SK-N-SH treated with all-trans-retinoic acid at 6 μM for 48 hours (cell line): ENCODE measurements at regions not wholly inside any gene's neighbourhood (a gene's known extent, or its start where the extent isn't known, plus 50 kb on each side); places are given as distances from the start of the nearest gene placed in this dataset.

Experiments used
- ATAC-seq: fragments of 200-7000 bp; cut with Tn5 transposase; 3 replicates; pipeline ENCODE4 v1.9.1; 2020; ENCODE audit warnings: mild to moderate bottlenecking, moderate library complexity
- ARNTL ChIP-seq: fragments of 450-650 bp; formaldehyde crosslinking; IDR thresholded peaks from 2 replicates; pipeline ENCODE4 v1.5.0; 2020; ENCODE audit warnings: low read depth, mild to moderate bottlenecking, moderate library complexity, borderline replicate concordance
- BACH2 ChIP-seq: fragments of 250-450 bp; sonication (Bioruptor Pico); IDR thresholded peaks from 2 replicates; pipeline ENCODE4 v1.9.0; 2021; ENCODE audit warnings: mild to moderate bottlenecking, borderline replicate concordance
- CSDC2 ChIP-seq: fragments of 250-450 bp; sonication (Bioruptor Pico); IDR thresholded peaks from 2 replicates; pipeline ENCODE4 v1.5.0; 2020; ENCODE audit warnings: mild to moderate bottlenecking, moderate library complexity
- ESRRG ChIP-seq: fragments of 250-450 bp; sonication (Bioruptor Pico); IDR thresholded peaks from 2 replicates; pipeline ENCODE4 v1.6.1; 2021; ENCODE audit warnings: mild to moderate bottlenecking
- GLIS3 ChIP-seq: fragments of 250-450 bp; sonication (Bioruptor Pico); IDR thresholded peaks from 2 replicates; pipeline ENCODE4 v1.5.0; 2020; ENCODE audit warnings: mild to moderate bottlenecking, moderate library complexity
- ISL1 ChIP-seq: fragments of 250-450 bp; sonication (Bioruptor Pico); IDR thresholded peaks from 2 replicates; pipeline ENCODE4 v2.1.2; 2022; ENCODE audit warnings: mild to moderate bottlenecking, moderate library complexity
- OSR1 ChIP-seq: fragments of 250-450 bp; sonication (Bioruptor Pico); IDR thresholded peaks from 2 replicates; pipeline ENCODE4 v1.8.0; 2022; ENCODE audit warnings: moderate library complexity, mild to moderate bottlenecking, inconsistent platforms
- PPARA ChIP-seq: fragments of 250-450 bp; sonication (Bioruptor Pico); IDR thresholded peaks from 2 replicates; pipeline ENCODE4 v1.5.0; 2020; ENCODE audit warnings: mild to moderate bottlenecking, borderline replicate concordance
- RARB ChIP-seq: fragments of 250-450 bp; sonication (Bioruptor Pico); IDR thresholded peaks from 2 replicates; pipeline ENCODE4 v1.8.0; 2021; ENCODE audit warnings: mild to moderate bottlenecking, moderate library complexity
- SNAI2 ChIP-seq: fragments of 250-450 bp; sonication (Bioruptor Pico); IDR thresholded peaks from 2 replicates; pipeline ENCODE4 v1.5.0; 2020; ENCODE audit warnings: mild to moderate bottlenecking, moderate library complexity
- TCF4 ChIP-seq: fragments of 250-450 bp; sonication (Bioruptor Pico); IDR thresholded peaks from 2 replicates; pipeline ENCODE4 v1.8.0; 2021; ENCODE audit warnings: mild to moderate bottlenecking, moderate library complexity, borderline replicate concordance
- TOX ChIP-seq: fragments of 250-450 bp; sonication (Bioruptor Pico); IDR thresholded peaks from 2 replicates; pipeline ENCODE4 v1.8.0; 2021; ENCODE audit warnings: mild to moderate bottlenecking, moderate library complexity, borderline replicate concordance
- ZC3H10 ChIP-seq: fragments of 250-450 bp; sonication (Bioruptor Pico); IDR thresholded peaks from 2 replicates; pipeline ENCODE4 v1.5.1; 2021; ENCODE audit warnings: mild to moderate bottlenecking, moderate library complexity
- ZFP3 ChIP-seq: fragments of 250-450 bp; sonication (Bioruptor Pico); IDR thresholded peaks from 2 replicates; pipeline ENCODE4 v1.5.0; 2020; ENCODE audit warnings: mild to moderate bottlenecking, moderate library complexity
- ZFP30 ChIP-seq: fragments of 450-650 bp; formaldehyde crosslinking; IDR thresholded peaks from 2 replicates; pipeline ENCODE4 v1.5.0; 2022; ENCODE audit warnings: mild to moderate bottlenecking, moderate library complexity
- ZNF565 ChIP-seq: fragments of 450-650 bp; formaldehyde crosslinking; conservative IDR thresholded peaks from 2 replicates; pipeline ENCODE4 v1.5.0; 2020; ENCODE audit warnings: low read depth, mild to moderate bottlenecking, moderate library complexity
- ZNF70 ChIP-seq: fragments of 450-650 bp; formaldehyde crosslinking; IDR thresholded peaks from 2 replicates; pipeline ENCODE4 v1.5.0; 2020; ENCODE audit warnings: mild to moderate bottlenecking, moderate library complexity
- ZNF8 ChIP-seq: fragments of 450-650 bp; formaldehyde crosslinking; IDR thresholded peaks from 2 replicates; pipeline ENCODE4 v1.5.0; 2020; ENCODE audit warnings: mild to moderate bottlenecking, moderate library complexity
- TF ChIP-seq, protein P1 (sequence below): fragments of 250-450 bp; sonication (Bioruptor Pico); IDR thresholded peaks from 2 replicates; pipeline ENCODE4 v1.5.0; 2020; ENCODE audit warnings: mild to moderate bottlenecking, moderate library complexity
- TF ChIP-seq, protein P2 (sequence below): fragments of 250-450 bp; sonication (Bioruptor Pico); IDR thresholded peaks from 2 replicates; pipeline ENCODE4 v1.5.1; 2020; ENCODE audit warnings: low read depth, mild to moderate bottlenecking, moderate library complexity
- TF ChIP-seq, protein P3 (sequence below): fragments of 250-450 bp; sonication (Bioruptor Pico); IDR thresholded peaks from 2 replicates; pipeline ENCODE4 v1.5.1; 2021; ENCODE audit warnings: mild to moderate bottlenecking, moderate library complexity
- TF ChIP-seq, protein P4 (sequence below): fragments of 250-450 bp; sonication (Bioruptor Pico); IDR thresholded peaks from 2 replicates; pipeline ENCODE4 v1.8.0; 2021; ENCODE audit warnings: low read depth, mild to moderate bottlenecking, moderate library complexity, borderline replicate concordance
- TF ChIP-seq, protein P5 (sequence below): fragments of 250-450 bp; sonication (Bioruptor Pico); IDR thresholded peaks from 2 replicates; pipeline ENCODE4 v1.8.0; 2020; ENCODE audit warnings: mild to moderate bottlenecking, moderate library complexity, borderline replicate concordance

DNA sequence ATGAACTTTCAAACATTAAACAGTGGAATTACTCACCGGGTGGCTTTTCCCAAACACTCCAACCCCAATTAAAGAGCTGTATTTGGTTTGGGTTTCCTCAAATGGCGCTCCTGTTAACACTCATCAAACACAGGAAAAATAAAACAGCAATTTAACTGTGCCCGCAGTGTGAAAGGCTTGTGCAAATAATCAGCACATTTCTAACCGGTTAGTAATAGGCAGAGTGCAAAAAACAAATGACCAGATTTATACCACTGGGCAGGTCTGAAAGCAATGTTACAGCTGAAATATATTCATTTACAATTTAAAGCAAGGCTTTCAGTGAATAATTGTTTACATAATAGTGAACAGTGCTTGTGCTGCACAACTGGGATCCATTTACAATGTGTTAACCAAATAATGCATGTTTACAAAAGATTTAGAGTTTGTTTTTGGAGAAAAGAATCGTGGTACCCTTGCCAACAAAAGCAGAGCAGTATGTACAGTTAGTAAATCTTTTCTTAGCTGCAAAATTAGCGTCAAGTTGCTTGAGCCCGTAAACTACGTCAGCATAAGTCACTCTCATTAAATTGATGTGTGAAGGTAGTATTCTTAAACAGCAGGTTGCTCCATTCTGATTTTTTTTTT, 662.9 kb upstream of the ZNF608 start:
- TF ChIP-seq OSR1 (no peak), BACH2 (no peak), ZNF8 (CRISPR knock-in tag) (no peak), ZNF565 (CRISPR knock-in tag) (no peak), ZFP3 (CRISPR knock-in tag) (no peak), SNAI2 (CRISPR knock-in tag) (0 out of 2 replicates have a peak, but pooled peaks have one; percentile 49)
- TF ChIP-seq, protein P1, sequence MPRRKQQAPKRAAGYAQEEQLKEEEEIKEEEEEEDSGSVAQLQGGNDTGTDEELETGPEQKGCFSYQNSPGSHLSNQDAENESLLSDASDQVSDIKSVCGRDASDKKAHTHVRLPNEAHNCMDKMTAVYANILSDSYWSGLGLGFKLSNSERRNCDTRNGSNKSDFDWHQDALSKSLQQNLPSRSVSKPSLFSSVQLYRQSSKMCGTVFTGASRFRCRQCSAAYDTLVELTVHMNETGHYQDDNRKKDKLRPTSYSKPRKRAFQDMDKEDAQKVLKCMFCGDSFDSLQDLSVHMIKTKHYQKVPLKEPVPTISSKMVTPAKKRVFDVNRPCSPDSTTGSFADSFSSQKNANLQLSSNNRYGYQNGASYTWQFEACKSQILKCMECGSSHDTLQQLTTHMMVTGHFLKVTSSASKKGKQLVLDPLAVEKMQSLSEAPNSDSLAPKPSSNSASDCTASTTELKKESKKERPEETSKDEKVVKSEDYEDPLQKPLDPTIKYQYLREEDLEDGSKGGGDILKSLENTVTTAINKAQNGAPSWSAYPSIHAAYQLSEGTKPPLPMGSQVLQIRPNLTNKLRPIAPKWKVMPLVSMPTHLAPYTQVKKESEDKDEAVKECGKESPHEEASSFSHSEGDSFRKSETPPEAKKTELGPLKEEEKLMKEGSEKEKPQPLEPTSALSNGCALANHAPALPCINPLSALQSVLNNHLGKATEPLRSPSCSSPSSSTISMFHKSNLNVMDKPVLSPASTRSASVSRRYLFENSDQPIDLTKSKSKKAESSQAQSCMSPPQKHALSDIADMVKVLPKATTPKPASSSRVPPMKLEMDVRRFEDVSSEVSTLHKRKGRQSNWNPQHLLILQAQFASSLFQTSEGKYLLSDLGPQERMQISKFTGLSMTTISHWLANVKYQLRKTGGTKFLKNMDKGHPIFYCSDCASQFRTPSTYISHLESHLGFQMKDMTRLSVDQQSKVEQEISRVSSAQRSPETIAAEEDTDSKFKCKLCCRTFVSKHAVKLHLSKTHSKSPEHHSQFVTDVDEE (CRISPR knock-in tag), result no peak
- ATAC-seq, result no peak

DNA sequence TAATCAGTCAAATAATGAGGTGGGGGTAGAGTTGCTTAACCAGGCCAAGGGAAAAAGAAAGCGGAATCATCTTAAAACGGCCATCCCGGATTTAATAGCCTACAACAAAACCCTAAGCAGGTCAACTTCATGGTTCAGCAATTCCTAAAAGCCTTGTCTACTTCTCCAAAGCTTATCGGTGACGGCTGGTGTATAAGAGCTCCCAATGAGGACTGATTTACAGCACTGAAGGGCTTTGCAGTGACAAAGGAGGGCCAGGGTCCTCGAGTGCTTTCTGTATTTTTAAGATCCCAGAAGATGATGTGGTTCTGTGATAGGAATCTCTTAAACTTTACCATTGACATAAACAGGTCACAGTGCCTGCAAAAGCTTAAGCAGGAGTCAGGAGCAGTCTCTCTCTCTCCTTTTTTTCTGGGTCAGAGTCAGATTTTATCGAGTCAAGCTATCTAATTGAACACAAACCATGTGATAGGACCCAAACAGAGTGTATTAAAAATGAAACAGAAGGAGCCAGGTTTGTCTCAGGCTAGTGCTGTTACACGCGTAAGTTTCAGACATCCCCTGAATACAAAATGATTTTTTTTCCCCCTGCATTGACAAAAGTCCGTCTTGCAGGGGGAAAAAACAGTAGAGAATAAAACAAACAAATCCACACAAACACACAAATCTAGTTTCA, 663.6 kb upstream of the ZNF608 start:
- ATAC-seq, result peak; percentile 48
- TF ChIP-seq ZC3H10 (CRISPR knock-in tag) (no peak), TCF4 (CRISPR knock-in tag) (no peak), ZFP30 (CRISPR knock-in tag) (no peak), ZNF8 (CRISPR knock-in tag) (0 out of 2 replicates have a peak, but pooled peaks have one; percentile 10), TOX (CRISPR knock-in tag) (no peak), OSR1 (no peak), GLIS3 (CRISPR knock-in tag) (no peak), CSDC2 (CRISPR knock-in tag) (no peak), RARB (CRISPR knock-in tag) (no peak), BACH2 (no peak), ZNF565 (CRISPR knock-in tag) (no peak), ISL1 (no peak), ARNTL (CRISPR knock-in tag) (0 out of 2 replicates have a peak, but pooled peaks have one; percentile 24), ESRRG (CRISPR knock-in tag) (0 out of 2 replicates have a peak, but pooled peaks have one; percentile 31), ZFP3 (CRISPR knock-in tag) (peak; percentile 71; the same call in 1 of the 2 replicates), SNAI2 (CRISPR knock-in tag) (no peak), ZNF70 (CRISPR knock-in tag) (no peak; the same call in 1 of the 2 replicates), PPARA (CRISPR knock-in tag) (no peak; the same call in 1 of the 2 replicates)
- TF ChIP-seq, protein P1 (CRISPR knock-in tag), result peak; percentile 74
- TF ChIP-seq, protein P2, sequence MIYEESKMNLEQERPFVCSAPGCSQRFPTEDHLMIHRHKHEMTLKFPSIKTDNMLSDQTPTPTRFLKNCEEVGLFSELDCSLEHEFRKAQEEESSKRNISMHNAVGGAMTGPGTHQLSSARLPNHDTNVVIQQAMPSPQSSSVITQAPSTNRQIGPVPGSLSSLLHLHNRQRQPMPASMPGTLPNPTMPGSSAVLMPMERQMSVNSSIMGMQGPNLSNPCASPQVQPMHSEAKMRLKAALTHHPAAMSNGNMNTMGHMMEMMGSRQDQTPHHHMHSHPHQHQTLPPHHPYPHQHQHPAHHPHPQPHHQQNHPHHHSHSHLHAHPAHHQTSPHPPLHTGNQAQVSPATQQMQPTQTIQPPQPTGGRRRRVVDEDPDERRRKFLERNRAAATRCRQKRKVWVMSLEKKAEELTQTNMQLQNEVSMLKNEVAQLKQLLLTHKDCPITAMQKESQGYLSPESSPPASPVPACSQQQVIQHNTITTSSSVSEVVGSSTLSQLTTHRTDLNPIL (CRISPR knock-in tag), result no peak
- TF ChIP-seq, protein P3, sequence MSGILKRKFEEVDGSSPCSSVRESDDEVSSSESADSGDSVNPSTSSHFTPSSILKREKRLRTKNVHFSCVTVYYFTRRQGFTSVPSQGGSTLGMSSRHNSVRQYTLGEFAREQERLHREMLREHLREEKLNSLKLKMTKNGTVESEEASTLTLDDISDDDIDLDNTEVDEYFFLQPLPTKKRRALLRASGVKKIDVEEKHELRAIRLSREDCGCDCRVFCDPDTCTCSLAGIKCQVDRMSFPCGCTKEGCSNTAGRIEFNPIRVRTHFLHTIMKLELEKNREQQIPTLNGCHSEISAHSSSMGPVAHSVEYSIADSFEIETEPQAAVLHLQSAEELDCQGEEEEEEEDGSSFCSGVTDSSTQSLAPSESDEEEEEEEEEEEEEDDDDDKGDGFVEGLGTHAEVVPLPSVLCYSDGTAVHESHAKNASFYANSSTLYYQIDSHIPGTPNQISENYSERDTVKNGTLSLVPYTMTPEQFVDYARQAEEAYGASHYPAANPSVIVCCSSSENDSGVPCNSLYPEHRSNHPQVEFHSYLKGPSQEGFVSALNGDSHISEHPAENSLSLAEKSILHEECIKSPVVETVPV, result no peak
- TF ChIP-seq, protein P4, sequence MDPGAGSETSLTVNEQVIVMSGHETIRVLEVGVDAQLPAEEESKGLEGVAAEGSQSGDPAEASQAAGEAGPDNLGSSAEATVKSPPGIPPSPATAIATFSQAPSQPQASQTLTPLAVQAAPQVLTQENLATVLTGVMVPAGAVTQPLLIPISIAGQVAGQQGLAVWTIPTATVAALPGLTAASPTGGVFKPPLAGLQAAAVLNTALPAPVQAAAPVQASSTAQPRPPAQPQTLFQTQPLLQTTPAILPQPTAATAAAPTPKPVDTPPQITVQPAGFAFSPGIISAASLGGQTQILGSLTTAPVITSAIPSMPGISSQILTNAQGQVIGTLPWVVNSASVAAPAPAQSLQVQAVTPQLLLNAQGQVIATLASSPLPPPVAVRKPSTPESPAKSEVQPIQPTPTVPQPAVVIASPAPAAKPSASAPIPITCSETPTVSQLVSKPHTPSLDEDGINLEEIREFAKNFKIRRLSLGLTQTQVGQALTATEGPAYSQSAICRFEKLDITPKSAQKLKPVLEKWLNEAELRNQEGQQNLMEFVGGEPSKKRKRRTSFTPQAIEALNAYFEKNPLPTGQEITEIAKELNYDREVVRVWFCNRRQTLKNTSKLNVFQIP, result no peak
- TF ChIP-seq, protein P5, sequence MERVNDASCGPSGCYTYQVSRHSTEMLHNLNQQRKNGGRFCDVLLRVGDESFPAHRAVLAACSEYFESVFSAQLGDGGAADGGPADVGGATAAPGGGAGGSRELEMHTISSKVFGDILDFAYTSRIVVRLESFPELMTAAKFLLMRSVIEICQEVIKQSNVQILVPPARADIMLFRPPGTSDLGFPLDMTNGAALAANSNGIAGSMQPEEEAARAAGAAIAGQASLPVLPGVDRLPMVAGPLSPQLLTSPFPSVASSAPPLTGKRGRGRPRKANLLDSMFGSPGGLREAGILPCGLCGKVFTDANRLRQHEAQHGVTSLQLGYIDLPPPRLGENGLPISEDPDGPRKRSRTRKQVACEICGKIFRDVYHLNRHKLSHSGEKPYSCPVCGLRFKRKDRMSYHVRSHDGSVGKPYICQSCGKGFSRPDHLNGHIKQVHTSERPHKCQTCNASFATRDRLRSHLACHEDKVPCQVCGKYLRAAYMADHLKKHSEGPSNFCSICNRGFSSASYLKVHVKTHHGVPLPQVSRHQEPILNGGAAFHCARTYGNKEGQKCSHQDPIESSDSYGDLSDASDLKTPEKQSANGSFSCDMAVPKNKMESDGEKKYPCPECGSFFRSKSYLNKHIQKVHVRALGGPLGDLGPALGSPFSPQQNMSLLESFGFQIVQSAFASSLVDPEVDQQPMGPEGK (CRISPR knock-in tag), result no peak
